NCI-H82 (cell line): ENCODE measurements at regions not wholly inside any gene's neighbourhood (a gene's known extent, or its start where the extent isn't known, plus 50 kb on each side); places are given as distances from the start of the nearest gene placed in this dataset.

ENCODE experiments used
- DNase-seq: peaks from one replicate; lab custom pipeline; 2025; lab: John Stamatoyannopoulos, UW

DNA sequence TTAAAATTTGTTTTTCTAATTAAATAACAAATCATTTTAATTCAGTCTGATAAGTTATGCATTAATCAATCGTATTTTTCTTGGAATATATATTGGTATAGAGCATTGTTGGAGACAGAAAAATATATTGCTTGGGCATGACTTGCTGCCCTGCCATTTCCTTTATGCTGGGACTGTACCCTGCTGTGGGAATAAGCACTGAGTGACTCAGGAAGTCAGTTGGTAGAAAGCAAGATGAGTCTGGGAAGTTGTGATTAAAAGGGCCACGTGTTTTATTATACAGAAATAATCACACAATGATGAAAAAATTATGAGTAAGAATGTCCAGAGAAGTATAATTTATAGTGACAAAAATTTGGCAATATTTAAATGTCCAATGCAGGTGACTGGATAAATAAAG, 139.5 kb downstream of the KIF18A start:
- DNase-seq, result no peak

DNA sequence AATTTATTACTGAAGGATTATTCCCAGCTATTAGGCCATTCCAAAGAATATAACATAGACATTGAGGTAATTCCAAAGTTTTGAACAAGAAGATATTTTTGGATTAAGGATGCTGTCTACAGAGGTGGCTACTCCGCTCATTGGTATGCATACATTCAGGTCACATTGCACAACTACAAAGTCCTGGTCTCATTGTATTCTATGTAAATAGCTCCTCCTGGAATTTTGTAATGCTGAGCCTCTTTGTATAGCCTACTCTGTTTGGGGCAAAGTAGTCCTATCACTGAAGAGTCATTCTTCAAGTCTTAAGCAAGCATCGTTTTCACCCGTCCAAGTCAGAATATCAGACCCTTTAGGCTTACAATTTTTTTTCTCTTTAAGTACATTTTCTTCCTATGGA, 142.4 kb downstream of the KIF18A start:
- no peak for DNase-seq

DNA sequence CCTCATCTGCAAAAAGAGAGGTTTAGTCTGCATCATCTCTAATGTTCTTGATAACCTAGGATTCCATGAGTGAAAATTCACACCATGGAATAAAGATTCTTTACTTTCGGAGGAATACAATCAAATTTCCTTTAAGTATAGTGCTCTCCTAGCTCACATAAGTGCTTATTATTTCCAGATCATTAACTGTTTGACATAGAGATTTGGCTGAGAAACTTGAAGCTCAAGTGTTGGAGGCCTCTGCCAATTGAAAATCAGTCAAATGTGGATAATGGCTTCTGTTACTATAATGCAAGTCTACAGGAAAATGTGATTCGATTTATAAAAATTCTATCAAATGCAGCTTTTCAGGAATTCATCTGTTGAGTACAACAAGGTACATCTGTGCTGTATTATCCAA, 144.6 kb downstream of the KIF18A start:
- DNase-seq, result no peak

- DNase-seq, result no peak
Measured at GRCh38 chr11:27949951-27950738, 157.8 kb downstream of the KIF18A start.

DNA sequence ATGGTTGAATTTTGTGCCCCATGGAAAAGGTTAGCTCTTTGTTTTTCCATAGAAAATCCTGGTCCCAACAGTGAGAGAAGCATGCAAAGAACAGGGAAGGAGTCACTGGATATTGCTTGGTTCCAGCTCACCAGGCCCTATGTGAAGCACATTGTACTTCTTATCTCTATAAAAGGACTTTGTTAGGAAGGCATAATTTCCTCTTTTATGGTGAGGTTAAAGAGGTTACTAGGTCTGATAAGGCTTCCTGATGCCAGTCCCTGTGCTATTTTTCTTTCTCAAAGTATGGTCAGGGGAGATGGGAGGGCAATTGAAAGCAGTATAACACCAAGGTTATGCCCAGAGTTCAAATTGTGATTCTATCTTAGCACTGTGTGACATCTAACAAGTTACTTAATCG, 162.6 kb downstream of the KIF18A start:
- DNase-seq, result no peak

GRCh38 chr11:27938011-27938410, 169.9 kb downstream of the KIF18A start:
- no peak for DNase-seq

- DNase-seq, result no peak
Measured at GRCh38 chr11:27934830-27935145, 173.2 kb downstream of the KIF18A start.

DNA sequence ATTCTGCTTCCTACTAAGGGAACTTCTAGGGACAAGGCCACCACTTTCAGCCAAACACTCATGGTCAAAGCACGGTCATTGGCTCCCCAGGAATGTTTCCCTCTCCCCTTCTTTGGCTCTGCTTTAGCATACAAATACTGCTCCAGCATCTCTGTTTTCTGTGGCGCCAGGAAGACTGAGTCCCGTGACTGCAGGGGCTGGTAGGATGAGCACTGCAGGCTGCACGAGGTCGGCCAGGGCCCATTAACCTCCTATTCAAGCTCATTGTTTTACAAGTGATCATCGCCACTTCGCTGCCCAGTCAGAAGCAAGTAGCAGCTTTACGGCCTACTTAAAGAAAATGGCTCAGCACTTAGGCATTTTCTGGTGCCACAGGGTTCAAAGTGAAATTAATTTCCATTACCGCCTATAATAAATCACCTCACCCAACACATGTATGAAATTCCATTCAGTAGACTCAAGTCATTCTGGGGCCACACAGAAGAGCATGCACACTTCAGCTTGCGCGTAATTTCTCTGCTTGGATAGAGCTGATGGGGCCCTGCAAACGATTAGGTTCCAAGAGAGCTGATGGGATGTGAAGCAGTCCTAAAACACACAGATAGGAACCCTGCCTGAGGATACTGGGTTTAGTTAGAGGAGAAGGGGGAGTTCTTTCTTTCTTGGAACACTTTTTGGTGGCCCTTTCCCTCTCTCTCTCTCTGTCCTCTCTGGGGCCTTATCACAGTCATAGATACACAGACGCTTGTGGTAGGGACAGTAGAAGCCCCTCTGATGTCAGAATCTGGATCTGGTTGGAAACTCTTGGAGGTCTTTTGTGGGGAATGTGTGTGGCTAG, 173.7 kb downstream of the KIF18A start:
- DNase-seq, result no peak

GRCh38 chr11:27931770-27932169, 176.2 kb downstream of the KIF18A start:
- DNase-seq, result no peak

GRCh38 chr11:27930946-27931345, 177.0 kb downstream of the KIF18A start:
- DNase-seq, result peak; percentile 77

DNA sequence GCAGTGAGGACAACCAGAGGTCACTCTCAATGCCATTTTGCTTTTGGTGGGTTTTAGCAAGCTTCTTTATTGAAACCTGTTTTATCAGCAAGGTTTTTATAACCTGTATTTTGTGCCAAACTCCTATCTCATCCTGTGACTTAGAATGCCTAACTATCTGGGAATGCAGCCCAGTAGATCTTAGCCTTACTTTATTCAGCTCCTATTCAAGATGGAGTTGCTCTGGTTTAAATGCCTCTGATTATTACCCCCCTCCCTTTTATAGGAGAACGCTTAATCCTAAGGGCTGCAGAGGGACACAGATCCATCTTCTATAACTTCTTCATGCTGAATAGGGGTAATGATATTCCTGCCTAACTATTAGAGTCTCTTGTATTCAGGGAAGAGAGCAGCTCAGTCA, 179.1 kb downstream of the KIF18A start:
- no peak for DNase-seq

GRCh38 chr11:27926981-27927481, 180.9 kb downstream of the KIF18A start:
- peak; percentile 95 for DNase-seq

DNA sequence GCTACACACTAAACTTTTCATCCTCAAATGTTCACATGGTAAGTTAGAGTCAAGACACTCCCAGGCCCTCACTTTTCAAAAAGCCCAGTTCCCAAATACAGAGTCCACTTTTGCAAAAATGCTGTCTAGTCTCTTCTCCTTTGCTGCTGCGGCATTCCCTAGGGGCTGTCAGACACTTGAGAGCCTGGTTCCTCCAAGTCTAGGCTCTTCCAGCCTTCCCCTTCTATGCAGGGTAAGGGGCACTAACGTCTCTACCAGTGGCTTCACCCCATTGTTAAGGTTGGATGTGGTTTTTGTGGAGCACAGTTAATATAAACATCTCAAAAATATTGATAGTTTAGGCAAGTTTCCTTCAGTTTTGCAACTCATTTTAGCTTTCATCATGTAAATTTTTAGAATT, 181.5 kb downstream of the KIF18A start:
- DNase-seq, result no peak

- no peak for DNase-seq
Measured at GRCh38 chr11:27921472-27921871, 186.5 kb downstream of the KIF18A start.

DNA sequence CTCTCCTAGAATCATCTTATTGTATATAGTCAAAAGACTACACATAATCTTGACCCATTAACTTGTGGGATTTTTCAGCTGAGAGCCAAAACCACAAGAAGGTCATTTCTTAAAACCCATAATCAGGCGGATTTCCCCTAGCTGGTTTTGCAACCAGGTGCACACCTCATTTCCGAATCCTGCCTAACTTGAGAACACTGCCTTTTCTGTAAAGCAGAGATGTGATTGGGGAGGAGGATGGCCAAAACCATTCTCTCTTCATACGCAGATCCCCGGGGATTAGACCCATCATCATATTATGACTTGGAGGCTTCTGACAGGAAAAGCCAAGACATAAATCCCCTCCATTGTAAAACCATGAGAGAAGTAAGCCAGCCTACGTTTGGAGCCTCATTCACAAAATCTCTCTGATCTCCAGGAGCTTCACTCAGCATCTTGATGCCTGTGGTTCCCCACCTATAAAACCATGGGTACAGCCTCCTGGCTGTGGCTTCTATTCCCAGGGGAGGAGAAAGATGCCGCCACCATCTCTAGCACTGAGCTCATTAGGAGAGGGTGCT, 191.3 kb downstream of the KIF18A start:
- DNase-seq, result peak; percentile 24

- no peak for DNase-seq
Measured at GRCh38 chr11:27914080-27914479, 193.9 kb downstream of the KIF18A start.

GRCh38 chr11:27913650-27914049, 194.3 kb downstream of the KIF18A start:
- no peak for DNase-seq

- peak; percentile 22 for DNase-seq
Measured at GRCh38 chr11:27912916-27913315, 195.0 kb downstream of the KIF18A start.

DNA sequence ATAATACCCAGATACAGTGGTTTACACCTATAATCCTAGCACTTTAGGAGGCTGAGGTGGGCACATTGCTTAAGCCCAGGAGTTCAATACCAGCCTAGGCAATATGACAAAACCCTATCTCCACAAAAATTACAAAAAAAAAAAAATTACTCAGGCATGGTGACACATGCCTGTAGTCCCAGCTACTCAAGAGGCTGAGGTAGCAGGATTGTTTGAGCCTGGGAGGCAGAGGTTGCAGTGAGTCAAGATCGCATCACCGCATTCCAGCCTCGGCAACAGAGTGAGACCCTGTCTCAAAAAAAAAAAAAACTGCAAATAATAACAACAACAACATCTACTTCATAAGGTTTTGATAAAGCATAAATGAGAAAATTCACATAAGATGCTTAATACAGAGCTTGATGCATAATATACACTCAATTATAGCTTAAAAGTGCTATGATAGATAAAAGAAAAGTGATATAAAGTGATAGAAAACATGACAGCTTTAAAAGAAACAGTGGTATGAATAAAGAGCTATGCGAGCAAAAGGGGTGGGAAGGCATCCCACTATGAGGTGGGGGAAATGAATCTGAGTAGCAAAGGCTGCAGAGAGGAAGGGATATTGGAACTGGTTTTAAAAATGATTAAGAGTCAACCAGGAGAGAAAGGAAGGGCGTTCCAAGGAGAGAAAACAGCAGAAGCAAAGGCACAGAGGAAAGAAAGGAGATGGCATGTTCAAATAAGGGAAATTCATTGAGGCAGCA, 197.6 kb downstream of the KIF18A start:
- DNase-seq, result no peak

- DNase-seq, result no peak
Measured at GRCh38 chr11:27909386-27909785, 198.6 kb downstream of the KIF18A start.

DNA sequence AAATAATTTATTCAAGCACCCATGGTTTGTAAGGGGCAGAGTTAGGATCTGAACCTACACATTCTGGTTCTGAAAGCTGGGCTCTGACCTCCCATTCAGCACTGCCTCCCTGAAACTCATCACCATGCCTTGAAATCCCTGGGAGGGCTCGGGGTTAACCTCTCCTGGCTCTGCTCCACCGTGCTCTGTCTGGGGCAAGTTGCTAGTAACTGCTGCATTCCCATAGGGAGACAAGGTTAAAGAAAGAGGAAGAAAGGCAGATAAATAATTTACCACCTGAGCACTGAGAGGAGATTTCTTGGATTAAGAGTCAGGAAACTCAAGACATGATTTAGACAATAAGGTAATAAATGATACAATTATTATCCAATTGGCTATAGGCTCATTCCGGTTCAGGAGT, 199.3 kb downstream of the KIF18A start:
- DNase-seq, result no peak

GRCh38 chr11:27907530-27907929, 200.4 kb downstream of the KIF18A start:
- DNase-seq, result no peak
